ENCODE measurements at regions not wholly inside any gene's neighbourhood (a gene's known extent, or its start where the extent isn't known, plus 50 kb on each side); places are given as distances from the start of the nearest gene placed in this dataset.

DNA sequence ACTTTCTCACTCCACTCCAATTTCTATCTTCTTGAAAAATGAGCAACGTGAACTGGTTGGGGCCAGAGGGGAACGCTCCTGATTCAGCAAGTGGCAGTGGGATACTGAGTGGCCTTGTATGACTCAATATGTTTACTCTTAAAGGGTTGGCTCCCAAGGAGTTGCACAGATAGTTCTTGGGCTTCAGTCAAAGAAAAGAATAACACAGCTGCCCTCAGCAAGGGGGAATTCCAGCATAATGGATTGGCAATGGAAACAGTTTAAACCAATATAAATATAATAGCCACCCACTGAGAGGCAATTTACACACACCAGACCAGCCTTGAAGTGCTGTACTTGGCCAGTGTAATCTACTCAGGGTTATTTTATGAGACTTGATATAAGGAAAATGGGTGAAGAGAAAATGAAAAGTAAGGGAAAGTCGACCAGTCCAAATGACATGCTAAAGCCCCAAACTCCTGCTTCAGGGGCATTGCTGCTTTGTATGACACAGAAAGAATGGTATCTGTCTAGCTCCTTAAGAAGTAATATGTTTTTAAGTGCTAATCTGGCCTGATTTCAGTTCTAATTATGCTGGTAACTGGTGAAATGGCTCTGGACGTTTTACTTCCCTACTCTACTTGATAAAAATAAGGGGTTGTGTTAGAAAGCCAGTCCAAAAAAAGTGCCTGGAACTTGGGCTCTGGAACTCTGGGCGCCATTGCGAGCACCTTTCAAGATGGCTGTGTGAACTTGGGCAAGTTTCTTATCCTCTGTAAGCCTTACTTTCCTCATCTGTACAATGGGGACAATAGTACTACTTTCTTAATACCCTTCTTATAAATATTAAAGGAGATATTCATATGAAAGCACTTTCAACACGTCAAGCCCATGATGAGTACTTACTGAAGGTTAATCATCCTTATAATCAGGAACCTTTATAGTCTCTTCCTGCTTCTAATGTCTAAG lies 712.9 kb upstream of the MAP3K7 start:
- DNase-seq (ENCODE audit: low read depth in 3 of 3): no peak

GRCh38 chr6:91298543-91299145 lies 711.8 kb upstream of the MAP3K7 start:
- no peak for DNase-seq (ENCODE audit: low read depth in 3 of 3)

DNA sequence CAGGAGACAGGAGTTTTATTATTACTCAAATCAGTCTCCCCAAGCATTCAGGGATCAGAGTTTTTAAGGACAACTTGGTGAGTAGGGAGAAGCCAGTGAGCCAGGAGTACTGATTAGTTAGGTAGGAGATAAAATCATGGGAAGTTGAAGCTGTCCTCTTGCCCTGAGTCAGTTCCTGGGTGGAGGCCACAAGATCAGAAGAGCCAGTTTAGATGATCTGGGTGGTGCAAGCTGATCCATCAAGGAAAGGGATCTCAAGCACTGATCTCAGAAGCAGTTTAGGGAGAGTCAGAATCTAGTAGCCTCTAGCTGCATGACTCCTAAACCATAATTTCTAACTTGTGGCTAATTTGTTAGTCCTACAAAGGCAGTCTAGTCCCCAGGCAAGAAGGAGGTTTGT lies 706.5 kb upstream of the MAP3K7 start:
- DNase-seq (ENCODE audit: low read depth in 3 of 3): no peak

DNA sequence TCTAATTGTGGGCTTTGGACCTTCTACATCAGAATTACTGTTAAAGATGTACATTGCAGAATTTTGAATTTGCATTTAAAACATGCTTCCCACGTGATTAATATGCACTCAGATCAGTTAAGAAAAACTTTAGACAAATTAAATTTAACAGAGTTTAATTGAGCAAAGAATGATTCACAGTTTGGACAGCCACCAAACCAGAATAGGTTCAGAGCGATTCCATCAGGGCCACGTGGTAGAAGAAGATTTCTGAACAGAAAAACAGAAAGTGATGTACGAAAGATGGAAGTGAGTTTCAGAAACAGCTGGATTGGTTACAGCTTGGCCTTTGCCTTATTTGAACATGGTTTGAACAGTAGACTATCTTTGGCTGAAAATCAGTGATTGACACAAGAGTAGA lies 704.2 kb upstream of the MAP3K7 start:
- no peak for DNase-seq (ENCODE audit: low read depth in 3 of 3)

DNA sequence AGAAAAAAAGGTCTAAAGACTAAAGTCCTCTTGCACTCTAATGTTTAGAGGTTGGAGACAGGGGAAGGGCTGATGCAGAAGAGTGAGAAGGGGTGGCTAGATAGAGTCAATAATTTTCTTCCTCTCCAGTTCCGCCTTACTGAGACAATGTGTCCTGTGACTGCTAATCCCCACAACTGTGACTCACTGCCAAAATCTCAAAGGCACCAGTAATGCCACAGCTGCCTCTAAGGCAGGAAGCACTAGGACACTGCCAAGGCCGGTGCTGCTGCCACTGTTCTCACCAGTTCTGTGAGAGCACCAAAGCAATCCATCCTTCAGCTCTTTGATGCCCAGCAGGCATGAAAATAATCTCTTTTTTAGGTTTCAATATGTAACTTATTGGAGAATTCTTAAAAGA lies 701.9 kb upstream of the MAP3K7 start:
- no peak for DNase-seq (ENCODE audit: low read depth in 3 of 3)

DNA sequence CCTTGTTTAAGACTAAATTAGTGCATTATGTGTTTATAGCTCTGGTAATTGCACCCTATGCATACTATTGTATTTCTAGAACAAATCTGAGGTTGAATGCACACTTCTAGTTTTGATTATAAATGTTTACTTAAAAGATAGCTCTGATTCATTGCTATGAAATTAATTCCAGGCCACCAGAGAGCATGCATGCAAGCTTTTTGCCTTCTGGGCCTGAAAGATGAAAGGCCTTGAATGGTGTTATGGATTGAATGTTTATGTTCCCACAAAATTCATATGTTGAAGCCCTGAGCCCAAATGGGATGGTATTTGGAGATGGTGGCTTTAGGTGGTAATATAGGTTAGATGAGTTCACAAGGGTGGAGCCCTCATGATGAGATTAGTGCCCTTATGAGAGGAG lies 695.0 kb upstream of the MAP3K7 start:
- DNase-seq (ENCODE audit: low read depth in 3 of 3): no peak

GRCh38 chr6:91280494-91280830 lies 693.6 kb upstream of the MAP3K7 start:
- DNase-seq (ENCODE audit: low read depth in 3 of 3): no peak

GRCh38 chr6:91279740-91280493 lies 693.0 kb upstream of the MAP3K7 start:
- no peak for DNase-seq (ENCODE audit: low read depth in 3 of 3)

- DNase-seq (ENCODE audit: low read depth in 3 of 3): no peak
Measured at GRCh38 chr6:91278416-91278815, 691.5 kb upstream of the MAP3K7 start.

GRCh38 chr6:91276315-91276714 lies 689.4 kb upstream of the MAP3K7 start:
- DNase-seq (ENCODE audit: low read depth in 3 of 3): no peak

GRCh38 chr6:91273729-91274128 lies 686.9 kb upstream of the MAP3K7 start:
- DNase-seq (ENCODE audit: low read depth in 3 of 3): no peak

DNA sequence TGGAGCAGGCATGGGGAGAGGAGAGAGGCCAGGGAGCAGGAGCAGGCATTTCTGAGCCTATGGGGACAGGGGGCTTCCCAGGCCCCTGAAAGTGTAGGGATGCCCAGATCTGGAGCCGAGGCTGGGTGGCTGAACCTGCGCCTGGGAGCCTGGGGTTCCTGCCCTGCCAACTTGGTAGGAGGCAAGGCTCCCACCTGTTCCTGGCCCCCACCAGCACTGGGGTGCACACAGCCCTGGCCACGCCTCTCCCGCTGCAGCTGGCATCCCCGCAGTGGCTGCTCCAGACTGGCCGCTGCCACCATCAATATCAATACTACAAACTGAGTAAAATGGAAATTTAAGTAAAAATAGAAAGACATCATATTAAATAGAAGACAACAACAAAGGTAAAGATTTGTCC lies 684.9 kb upstream of the MAP3K7 start:
- no peak for DNase-seq (ENCODE audit: low read depth in 3 of 3)

DNA sequence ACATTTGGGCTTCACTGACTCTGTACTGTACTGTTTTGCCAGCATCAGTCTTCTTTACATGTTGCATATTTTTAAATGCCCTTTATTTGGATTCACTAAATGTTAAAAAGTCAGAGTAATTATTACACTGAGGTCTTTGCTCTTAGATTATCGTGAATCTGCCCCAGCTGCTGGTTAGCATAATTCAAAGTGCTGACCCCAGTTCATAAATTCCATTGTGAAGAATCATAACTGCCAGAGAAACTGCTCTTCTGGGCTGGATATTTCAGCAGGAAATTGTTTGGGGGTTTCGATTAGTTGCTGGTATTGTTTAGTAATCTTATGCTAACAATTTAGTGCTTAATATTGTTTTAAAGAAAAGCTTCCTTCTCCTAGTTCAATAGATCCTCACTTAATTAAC lies 682.1 kb upstream of the MAP3K7 start:
- DNase-seq (ENCODE audit: low read depth in 3 of 3): no peak

DNA sequence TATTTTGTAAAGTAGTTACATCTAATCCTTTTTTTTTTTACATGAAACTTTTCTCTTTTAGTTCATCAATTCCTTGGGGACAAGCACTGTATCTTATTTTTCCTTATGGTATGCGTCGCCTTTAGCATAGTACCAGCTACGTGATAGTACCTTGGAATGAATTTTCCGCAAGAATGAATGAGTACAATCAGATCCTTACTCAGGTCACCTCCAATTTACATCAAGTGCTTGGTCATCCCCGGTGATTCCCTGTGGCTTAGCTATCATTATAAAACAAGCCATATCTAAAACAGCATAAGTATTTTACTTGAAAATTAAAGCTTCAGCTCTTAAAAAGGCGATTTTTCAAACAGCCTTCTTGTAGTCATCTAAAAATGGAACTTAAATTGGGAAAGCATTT lies 680.4 kb upstream of the MAP3K7 start:
- DNase-seq (ENCODE audit: low read depth in 3 of 3): no peak

DNA sequence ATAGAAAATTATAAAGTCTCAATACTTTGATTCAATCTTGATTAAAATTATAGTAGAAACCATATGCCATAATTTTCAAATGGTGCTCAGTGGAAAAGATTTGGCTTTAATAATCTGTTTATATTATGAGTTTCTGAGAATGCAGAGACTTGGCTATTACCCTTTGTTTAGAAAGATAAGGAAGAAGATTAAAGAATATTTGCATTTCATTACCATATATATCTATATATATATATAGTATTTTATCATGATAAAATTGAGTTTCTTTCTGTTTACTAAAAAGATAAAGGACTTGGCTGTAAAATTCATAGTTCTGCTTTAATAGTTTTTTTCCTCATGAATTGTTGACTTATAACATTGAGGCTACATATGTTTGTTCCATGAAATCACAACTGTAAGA lies 679.3 kb upstream of the MAP3K7 start:
- no peak for DNase-seq (ENCODE audit: low read depth in 3 of 3)

DNA sequence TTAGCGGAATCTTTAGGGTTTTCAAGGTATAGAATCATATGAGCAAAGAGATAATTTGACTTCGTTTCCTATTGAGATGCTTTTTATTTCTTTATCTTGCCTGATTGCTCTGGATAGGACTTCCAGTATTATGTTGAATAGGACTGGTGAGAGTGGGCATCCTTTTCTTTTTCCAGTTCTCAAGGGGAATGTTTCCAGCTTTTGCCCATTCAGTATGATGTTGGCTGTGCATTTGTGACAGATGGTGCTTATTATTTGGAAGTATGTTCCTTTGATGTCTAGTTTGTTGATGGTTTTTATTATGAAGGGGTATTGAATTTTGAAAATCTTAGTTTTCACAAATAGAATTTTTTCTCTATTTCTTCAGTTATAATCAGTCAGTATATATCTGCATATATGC lies 656.6 kb upstream of the MAP3K7 start:
- no peak for DNase-seq (ENCODE audit: low read depth in 3 of 3)

GRCh38 chr6:91242614-91242949 lies 655.7 kb upstream of the MAP3K7 start:
- DNase-seq (ENCODE audit: low read depth in 3 of 3): no peak

GRCh38 chr6:91241946-91242613 lies 655.2 kb upstream of the MAP3K7 start:
- DNase-seq (ENCODE audit: low read depth in 3 of 3): no peak

DNA sequence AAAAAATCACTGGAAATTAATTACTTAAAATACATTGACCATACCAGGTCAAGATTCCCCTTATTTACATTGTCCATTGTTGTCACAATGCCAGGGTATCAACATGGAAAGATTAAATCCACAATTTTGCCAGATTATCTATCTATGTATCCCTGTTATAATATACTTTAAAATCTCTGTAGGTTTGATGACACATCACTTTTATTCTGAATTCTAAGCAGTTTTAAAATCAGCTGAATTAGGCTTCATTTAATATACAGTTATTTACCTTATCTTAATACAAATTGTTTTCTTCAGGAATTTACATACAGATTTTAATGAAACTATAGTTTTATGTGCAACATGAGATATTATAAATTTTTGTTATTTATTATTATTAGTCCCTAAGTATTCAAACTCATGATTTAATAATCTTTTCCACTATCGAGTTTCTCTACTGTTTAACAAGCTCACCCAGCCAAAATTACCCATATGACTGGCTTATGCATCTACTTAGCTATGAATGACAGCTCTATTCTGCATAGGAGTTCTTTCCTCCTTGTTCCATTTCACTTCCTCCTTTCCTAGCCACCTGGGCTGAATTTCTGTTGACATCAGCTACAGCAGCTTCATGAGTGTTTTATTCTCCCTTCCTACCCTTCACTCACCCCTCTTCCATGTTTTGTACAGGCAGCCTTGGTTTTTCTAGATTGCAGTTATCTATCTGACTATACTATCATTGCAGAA lies 654.2 kb upstream of the MAP3K7 start:
- no peak for DNase-seq (ENCODE audit: low read depth in 3 of 3)

DNA sequence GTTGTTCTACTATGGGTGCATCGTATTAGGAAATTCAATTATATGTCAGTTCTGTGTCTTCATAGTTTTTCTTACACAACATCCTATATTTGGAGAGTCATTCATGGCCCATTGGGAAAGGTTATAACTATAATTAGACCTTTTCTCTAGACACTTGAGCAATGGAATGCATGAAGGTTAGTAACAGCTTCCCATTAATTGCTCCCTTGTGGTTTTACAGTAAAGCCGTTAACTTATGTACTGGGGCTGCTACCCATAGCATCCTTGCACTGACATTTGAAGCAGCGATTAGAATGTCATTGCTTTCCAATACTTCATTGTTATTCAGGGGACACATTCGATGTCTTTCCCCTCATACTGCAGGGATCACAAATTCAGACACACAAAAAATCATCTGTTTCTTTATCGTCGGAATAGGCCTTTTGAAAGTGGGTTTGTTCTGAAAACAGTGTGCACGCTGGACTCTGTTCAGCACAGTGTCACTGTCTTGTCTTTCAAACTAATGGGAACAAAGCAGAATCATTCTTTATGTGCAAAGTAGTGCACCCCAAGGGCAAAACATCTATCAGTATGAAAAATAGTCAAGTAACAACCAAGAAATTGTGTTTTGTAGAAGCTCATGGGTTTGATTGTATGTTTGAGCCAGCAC lies 634.3 kb upstream of the MAP3K7 start:
- DNase-seq (ENCODE audit: low read depth in 3 of 3): no peak

DNA sequence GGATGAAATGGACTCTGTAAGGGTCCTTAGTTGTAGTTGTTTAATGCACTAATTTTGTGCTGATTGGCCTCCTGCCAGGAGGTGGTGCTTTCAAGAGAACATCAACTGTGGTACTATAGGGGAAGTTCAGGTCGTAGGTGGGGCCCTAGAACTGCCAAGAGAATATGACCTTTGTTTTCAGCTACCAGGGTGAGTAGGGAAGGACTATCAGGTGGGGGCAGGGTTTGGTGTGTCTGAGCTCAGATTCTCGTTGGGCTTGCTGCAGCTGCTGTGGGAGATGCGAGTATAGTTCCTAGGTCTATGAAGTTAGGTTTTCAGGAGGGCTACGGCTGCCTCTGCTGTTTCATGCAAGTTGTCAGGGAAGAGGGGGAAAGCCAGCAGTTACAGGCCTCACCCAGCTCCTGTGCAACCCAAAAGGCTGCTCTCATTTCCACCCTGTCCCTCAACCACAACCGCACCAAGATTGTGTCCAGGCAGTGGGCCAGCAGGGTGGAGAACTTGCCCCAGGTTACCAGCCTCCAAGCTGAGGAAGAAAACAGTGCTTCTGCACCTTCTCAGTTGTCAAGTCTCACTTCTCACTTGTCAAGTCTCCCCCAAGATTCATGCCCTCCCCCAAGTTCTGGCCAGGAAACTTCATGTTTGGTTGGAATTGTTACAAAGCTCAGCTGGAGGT lies 626.5 kb upstream of the MAP3K7 start:
- no peak for DNase-seq (ENCODE audit: low read depth in 3 of 3)
